ENCODE measurements at regions not wholly inside any gene's neighbourhood (a gene's known extent, or its start where the extent isn't known, plus 50 kb on each side); places are given as distances from the start of the nearest gene placed in this dataset.

DNA sequence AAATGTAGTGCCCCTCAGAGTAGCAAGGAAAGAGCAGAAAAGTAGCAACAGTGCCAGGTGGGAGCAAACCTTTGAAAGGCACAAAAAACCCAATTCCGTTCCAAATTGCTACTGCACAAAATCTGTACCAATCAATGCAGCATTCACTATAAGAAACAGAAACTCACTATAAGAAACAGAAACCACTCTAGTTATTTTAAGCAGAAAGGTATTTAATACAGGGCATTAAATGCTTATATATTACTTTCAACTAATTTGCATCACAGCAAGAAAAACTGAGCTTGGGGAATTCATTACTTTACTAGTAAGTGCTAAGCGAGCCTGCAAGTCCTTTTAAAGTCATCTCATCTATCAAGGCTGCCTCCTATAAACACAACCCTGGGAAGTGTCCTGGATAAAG, 116.5 kb upstream of the OLIG3 start:
- H3K27me3 ChIP-seq, result no peaks in the 10 kb centered on the region

GRCh38 chr6:137623293-137623692, 129.1 kb upstream of the OLIG3 start:
- Histone ChIP-seq H3K36me3 (no peaks in the 10 kb centered on the region), H3K9me3 (no peaks in the 10 kb centered on the region), H3K27me3 (no peaks in the 10 kb centered on the region), H3K4me3 (replicated peaks in 1 of 3) (no peak overlapping the region), H3K27ac (no peak overlapping the region), H3K4me1 (no peaks in the 10 kb centered on the region)
- 58 to 72% methylated on average over 4 of the region's 4 CpGs for WGBS, 2 donors
- DNase-seq, result no peak
- TF ChIP-seq, protein P1, sequence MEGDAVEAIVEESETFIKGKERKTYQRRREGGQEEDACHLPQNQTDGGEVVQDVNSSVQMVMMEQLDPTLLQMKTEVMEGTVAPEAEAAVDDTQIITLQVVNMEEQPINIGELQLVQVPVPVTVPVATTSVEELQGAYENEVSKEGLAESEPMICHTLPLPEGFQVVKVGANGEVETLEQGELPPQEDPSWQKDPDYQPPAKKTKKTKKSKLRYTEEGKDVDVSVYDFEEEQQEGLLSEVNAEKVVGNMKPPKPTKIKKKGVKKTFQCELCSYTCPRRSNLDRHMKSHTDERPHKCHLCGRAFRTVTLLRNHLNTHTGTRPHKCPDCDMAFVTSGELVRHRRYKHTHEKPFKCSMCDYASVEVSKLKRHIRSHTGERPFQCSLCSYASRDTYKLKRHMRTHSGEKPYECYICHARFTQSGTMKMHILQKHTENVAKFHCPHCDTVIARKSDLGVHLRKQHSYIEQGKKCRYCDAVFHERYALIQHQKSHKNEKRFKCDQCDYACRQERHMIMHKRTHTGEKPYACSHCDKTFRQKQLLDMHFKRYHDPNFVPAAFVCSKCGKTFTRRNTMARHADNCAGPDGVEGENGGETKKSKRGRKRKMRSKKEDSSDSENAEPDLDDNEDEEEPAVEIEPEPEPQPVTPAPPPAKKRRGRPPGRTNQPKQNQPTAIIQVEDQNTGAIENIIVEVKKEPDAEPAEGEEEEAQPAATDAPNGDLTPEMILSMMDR (IDR thresholded peaks at IDR 0.05), result no peak
- TF ChIP-seq POLR2A (IDR thresholded peaks at IDR 0.05), result no peak
- intact Hi-C loops (cut with DNase I), result no loop called here

More for the DNA sequence above, 116.5 kb upstream of the OLIG3 start:
- H3K9me3 ChIP-seq, result no peaks in the 10 kb centered on the region
- intact Hi-C loops (cut with DNase I), result no loop called here
- TF ChIP-seq POLR2A (IDR thresholded peaks at IDR 0.05), result no peak
- TF ChIP-seq, protein P1 (IDR thresholded peaks at IDR 0.05), result no peak
- H3K4me1 ChIP-seq, result no peaks in the 10 kb centered on the region
- H3K36me3 ChIP-seq, result no peaks in the 10 kb centered on the region
- H3K27ac ChIP-seq, result no peak overlapping the region
- no peak for DNase-seq
- WGBS, 2 donors, result 67 to 88% methylated on average over 2 of the region's 2 CpGs
- H3K4me3 ChIP-seq (replicated peaks in 1 of 3), result no peak overlapping the region

- no peak overlapping the region for H3K27ac ChIP-seq
- no peak overlapping the region for H3K4me3 ChIP-seq (replicated peaks in 1 of 3)
- WGBS, 2 donors, result 88 to 94% methylated on average over 8 of the region's 8 CpGs
- intact Hi-C loops (cut with DNase I), result no loop called here
- no peaks in the 10 kb centered on the region for H3K4me1 ChIP-seq
- DNase-seq, result no peak
- H3K27me3 ChIP-seq, result no peaks in the 10 kb centered on the region
- no peak for TF ChIP-seq POLR2A (IDR thresholded peaks at IDR 0.05)
- TF ChIP-seq, protein P1 (IDR thresholded peaks at IDR 0.05), result no peak
- H3K36me3 ChIP-seq, result no peaks in the 10 kb centered on the region
- H3K9me3 ChIP-seq, result no peaks in the 10 kb centered on the region
Measured at GRCh38 chr6:137625100-137625661, 131.0 kb upstream of the OLIG3 start.

GRCh38 chr6:137625808-137626207, 131.6 kb upstream of the OLIG3 start:
- no peak for TF ChIP-seq POLR2A (IDR thresholded peaks at IDR 0.05)
- TF ChIP-seq, protein P1 (IDR thresholded peaks at IDR 0.05), result no peak
- Histone ChIP-seq H3K27ac (no peak overlapping the region), H3K27me3 (no peaks in the 10 kb centered on the region), H3K4me3 (replicated peaks in 1 of 3) (no peak overlapping the region), H3K4me1 (no peaks in the 10 kb centered on the region), H3K36me3 (no peaks in the 10 kb centered on the region), H3K9me3 (no peaks in the 10 kb centered on the region)
- intact Hi-C loops (cut with DNase I), result no loop called here
- 71 to 79% methylated on average over 7 of the region's 7 CpGs for WGBS, 2 donors
- no peak for DNase-seq

DNA sequence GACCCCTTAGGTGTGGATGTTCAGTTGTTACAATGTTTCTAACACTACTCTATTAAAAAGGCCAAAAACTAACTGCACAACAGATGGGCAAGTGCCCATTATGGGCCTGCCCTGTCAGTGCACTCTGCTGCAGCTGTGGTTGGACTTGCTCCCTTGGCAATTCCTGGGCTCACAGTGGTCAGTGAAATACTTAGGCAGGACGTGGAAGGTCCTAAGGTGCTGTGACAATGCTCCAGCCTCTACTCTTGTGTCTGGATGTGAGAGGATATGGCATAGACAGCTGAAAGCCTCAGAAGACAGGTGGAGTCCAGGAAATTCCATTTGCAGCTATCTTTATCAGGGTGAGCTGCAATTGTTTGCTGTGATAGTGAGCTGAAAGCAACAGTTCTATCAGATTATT, 136.5 kb upstream of the OLIG3 start:
- Histone ChIP-seq H3K27me3 (no peaks in the 10 kb centered on the region), H3K4me1 (no peaks in the 10 kb centered on the region), H3K4me3 (replicated peaks in 1 of 3) (no peak overlapping the region), H3K27ac (no peak overlapping the region), H3K9me3 (no peaks in the 10 kb centered on the region), H3K36me3 (no peaks in the 10 kb centered on the region)
- TF ChIP-seq, protein P1 (IDR thresholded peaks at IDR 0.05), result no peak
- TF ChIP-seq POLR2A (IDR thresholded peaks at IDR 0.05), result no peak
- WGBS, 2 donors, result 64 to 83% methylated on average over 1 of the region's 1 CpG
- intact Hi-C loops (cut with DNase I), result no loop called here
- DNase-seq, result no peak
